ENCODE measurements at regions not wholly inside any gene's neighbourhood (a gene's known extent, or its start where the extent isn't known, plus 50 kb on each side); places are given as distances from the start of the nearest gene placed in this dataset.

DNA sequence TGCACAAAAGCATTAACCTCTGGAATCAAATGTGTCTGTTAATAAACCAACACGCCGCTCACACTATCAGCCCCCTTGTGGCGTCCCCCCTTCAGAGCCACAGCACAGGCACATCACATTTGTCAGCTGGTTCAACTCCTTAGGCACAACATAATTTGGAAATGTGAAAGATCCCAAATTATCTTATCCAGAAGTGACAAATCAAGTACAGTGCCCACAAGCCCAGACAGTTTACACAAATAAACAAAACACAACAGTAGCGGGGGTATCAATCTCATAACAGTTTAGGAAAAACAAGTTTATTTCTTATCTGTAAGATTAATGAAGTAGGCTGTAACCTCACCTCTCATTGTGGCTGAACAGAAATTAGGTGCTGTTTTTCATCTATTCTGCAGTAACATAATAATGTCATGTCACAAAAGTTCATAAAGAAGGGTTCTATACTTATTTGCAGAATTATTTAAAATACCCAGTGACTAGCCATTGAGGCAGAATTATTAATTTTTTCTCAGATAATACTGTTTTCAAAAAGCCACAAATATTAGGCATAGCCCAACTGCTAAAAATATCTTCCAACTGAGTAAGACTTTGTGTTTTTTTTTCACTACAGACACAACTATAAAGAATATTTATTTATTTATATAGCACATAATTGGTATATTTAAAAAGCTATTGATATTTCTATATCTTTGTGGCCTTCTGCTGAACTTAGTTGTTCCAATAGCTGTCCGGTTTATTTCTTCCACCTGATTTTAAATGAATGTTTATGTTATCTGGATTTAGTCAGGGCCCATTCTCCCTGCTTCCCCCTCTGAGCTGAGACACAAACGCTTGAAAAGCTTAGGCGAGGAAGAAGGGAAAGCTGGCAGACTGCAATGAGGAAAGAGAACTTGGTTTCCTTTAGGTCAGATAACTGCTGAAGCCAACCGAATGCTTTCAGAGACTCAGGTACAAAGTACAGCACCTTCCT is 214.7 kb downstream of the QDPR start:
- DNase-seq (ENCODE audit: low spot score): no peak

DNA sequence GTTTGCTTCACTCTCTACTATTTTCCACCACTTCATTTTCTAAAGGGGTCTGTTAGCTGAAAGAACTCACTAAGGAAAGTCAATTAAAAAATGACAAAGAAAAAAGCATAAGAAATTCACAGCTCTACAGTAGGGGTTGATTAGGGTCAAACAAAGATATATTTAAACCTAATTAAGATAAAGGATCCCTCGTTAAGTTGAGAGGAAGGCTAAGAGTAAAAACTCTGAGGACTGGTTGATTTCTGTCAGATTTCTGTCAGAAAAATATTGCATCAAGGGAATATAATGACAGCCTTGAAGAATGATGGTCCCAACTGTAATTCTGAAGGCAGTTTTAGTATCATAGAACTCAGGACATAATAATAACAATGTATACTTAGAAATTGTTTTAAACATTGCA is 218.0 kb downstream of the QDPR start:
- no peak for DNase-seq (ENCODE audit: low spot score)

DNA sequence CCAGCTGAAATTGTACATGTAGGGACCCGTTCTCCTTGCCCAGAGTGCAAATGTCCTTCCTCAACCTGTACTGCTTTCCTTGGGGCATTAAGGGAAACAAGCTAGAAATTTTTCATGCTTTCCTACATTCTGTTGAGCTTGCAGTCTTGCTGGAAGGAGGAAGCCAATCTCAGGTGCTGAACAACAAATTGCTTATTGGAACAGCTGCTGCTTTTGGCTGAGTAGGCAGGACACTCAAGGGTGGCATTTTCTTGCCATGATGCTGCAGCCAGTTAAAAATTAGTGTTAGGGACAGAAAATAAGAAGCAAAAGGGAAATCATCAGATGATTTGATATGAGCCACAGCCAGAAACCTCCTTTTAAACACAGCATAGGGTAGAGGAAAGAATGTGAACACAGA is 223.7 kb downstream of the QDPR start:
- DNase-seq (ENCODE audit: low spot score): no peak

DNA sequence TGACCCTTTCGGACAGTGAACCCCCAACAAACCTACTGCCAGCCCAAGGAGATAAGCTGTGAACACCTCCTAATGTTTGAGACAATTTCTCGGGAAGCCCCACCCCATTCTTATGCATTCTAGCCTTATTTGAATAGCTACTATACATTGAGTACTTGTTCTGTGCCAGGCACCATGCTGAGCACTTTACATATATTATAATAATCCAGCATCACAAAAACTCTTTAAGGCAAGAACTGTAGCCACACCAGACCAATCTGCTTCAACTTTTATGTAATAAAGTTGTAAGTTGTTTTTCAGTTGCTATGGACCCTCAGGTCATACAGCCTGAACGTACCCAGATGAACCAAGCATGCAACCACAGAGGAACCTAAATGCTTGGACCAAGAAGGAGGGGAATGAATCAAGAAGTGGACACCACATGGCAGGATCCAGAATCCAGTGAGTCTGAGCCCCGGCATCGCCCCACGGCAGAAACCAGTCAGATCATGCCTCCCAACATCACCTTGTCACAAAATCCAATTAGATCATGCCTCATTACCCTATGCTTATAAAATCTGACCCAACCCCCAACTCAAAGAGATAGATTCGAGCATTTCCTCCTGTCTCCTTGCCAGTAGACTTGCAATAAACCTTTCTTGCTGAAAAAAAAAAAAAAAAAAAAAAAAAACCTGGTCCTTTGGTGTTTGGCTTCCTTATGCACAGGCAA is 225.0 kb downstream of the QDPR start:
- DNase-seq (ENCODE audit: low spot score): no peak

DNA sequence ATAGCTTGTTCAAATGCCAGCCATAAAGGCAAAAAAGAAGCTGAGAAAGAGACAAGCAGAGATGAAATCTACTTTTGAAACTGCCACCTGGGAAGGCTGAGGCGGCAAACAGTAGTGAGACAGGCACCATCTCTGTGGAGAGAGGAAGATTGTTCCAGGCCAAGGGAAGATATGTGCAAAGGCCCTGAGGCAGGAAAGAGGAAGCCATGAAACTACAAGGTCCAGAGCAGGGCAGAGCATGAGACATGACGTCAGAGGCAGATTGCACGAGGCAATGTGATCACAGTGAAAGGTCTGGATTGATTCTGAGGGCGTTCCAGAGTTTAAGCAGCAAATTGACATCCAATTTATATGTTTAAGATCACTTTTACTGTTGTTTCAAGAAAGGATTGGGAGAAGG is 226.1 kb downstream of the QDPR start:
- DNase-seq (ENCODE audit: low spot score): no peak

GRCh38 chr4:17284323-17285175 is 227.3 kb downstream of the QDPR start:
- DNase-seq (ENCODE audit: low spot score): no peak

DNA sequence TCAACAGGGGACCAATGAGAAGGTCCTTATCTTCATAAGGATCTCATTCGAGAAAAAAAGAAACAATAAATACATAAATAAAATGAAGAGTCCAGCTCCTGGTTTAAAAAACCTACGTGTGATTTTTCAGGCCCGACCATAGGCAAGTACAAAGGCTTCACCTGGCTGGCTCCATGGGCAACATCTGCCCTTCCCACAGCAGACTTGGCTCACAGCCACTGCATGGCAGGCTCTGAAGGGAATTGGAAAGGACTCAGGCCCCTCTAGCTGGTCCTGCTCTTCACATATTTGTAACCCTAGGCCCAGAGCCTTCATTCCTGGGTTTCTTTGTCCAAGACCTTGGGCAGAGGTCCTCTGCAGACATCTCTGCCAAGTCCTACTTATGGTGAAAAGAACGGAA is 228.1 kb downstream of the QDPR start:
- DNase-seq (ENCODE audit: low spot score): no peak

DNA sequence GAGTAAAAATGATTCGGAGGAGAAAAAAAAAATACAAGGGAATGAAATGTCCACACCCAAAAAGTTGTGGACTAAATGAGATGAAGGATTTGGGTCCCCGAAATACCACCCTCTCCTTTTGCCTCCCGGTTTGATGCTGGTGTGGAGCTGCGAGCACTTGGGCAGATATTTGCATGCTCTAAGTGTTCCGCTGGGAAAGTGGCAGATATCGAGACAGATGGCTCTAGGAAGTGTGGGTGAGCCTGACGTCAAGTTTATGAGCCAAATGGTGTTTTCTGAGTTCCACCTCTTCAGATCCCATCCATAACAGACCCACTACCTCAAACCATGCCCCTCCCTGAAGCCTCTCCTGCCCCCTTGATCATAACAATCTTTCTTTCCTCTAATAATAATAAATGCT is 228.6 kb downstream of the QDPR start:
- DNase-seq (ENCODE audit: low spot score): no peak

DNA sequence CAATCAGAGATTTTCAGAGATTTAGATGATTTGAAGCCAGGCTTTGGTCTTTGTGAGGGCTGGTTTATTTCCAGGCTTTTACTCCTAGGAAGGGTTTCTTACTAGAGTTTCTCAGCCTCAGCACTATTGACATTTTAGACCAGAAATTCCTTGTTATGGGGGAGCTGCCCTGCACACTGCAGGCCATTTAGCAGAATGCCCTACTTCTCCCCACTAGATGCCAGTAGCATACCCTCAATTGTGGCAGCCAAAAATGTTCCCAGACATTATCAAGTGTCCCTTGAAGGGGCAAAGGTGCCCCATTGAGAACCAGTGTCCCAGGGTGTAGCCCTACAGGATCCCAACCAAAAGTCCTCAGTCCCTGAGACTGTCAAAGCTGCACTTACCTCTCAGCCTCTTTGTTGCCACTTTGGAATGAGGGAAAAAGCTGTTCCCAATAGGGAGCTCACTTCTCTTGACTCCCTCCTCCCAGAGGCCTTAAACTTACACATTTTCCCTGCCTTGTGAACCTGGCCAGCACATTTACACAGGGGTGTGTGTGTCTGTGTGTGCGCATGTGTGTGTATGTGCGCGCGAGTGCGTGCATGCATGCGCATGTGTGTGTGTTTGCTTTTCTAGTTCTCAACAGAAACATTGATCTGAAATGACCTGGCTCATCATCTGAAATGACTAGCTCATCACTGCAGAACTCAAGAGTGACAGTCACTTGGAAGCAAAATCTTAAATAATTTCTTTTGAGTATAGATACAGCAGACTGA is 231.4 kb downstream of the QDPR start:
- DNase-seq (ENCODE audit: low spot score): no peak

GRCh38 chr4:17276776-17277175 is 235.1 kb downstream of the QDPR start:
- DNase-seq (ENCODE audit: low spot score): peak; percentile 13

DNA sequence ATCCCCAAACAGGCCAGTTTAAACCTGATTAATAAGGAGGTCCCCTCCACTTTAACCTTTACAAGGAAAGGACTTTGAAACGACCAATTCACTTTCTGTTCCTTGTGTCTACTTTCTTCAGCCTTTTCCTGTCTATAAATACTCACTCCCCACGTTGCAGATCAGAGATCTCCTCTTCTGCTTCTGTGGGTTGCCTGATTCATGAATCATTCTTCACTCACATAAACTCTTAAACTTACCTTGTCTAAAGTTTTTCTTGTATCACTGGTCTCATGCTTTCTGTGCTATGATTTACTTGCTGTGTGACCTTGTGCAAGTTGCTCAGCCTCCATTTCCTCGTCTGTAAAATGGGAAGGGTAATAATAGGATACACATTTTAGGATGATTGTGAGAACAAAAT is 236.1 kb downstream of the QDPR start:
- no peak for DNase-seq (ENCODE audit: low spot score)

DNA sequence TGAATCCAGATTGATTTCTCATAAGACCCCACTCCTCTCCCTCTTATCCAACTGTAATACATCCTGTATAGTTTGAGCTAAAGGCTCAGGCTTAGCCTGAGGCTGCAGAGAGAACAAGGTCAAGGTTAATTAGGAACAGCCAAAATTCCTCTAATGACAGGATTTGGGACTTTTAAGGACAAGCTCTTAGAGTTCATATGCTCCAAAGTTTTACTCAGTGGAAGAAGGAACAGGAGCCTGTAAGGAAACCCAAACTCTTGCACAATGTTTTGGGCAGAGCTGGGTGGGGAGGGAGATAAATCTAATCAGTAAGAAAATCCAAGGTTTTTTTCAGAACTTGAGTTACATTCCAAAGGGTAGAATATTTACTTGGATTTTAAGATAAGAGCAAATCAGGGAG is 238.8 kb downstream of the QDPR start:
- DNase-seq (ENCODE audit: low spot score): no peak

- no peak for DNase-seq (ENCODE audit: low spot score)
Measured at GRCh38 chr4:17272154-17272553, 239.7 kb downstream of the QDPR start.

DNA sequence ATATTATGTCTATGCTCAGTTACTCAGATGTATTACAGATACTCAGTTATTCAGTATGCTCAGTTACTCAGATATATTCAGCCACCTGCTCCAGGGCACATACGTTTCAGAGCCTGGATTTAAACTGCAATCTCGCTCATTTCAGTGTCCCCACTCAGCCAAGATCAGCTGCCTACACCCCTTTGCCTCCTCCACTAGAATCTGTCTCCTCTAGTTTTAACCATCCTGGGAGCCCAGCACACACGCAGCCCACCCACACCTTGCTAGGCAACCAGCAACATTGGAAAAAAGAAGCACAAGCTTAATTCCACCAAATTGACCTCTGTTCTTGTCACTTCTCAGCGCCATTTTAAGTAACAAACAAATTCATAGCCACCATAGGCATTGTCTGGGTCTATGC is 246.2 kb downstream of the QDPR start:
- DNase-seq (ENCODE audit: low spot score): no peak

- no peak for DNase-seq (ENCODE audit: low spot score)
Measured at GRCh38 chr4:17265139-17265538, 246.8 kb downstream of the QDPR start.

- DNase-seq (ENCODE audit: low spot score): no peak
Measured at GRCh38 chr4:17260166-17260907, 251.6 kb downstream of the QDPR start.

DNA sequence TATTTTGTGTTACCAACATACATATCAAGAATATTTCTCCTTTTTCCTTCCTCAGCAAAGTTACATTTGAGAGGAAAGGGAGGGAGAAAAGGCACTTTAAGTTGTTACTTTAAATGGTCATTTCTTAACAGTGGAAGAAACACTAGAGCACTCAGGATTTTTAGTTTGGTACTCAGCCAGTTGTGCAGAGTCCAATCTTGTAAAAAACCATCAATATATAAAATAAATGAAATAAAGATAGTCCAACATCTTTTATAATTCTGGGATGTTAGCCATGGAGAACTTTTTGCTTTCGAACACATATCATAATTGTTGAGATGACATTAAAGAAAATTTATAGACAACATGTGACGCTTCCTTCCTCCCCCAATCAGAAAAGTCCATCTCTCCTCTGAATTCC is 253.8 kb downstream of the QDPR start:
- no peak for DNase-seq (ENCODE audit: low spot score)

DNA sequence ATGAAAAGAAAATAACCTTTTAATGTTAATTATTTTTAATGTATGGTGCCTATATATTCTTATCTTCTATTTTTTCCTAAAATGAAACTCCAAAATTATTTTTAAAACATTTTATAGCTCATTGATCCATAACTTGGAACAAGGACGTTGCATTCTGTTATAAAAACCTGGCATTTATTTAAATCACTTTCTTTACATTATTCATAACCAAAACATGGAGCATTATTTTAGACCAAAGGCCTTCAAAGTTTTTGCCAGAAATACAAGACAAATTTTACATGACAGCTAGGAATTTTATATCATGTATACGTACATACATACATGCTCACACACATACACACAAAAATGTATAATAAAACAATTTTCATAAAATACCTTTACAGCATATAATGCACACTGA is 259.8 kb downstream of the QDPR start:
- DNase-seq (ENCODE audit: low spot score): no peak

DNA sequence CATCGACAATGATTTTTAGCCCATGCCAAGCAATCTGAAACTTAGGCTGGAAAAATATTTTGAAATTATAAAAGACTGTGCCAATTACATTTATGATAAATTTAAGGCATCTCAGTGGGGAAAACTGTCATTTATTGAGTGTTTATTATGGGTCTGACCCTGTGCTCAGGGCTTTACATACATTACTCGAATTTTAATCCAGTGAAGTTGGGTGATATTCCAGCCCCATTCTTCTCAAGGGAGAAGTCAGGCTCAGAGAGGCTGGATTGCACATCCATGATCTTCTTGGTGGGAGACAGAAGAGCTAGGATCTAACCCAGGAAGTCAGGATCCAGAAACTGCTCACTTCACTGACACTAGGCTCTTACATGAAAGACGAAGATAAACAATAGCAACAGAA is 260.8 kb downstream of the QDPR start:
- no peak for DNase-seq (ENCODE audit: low spot score)

DNA sequence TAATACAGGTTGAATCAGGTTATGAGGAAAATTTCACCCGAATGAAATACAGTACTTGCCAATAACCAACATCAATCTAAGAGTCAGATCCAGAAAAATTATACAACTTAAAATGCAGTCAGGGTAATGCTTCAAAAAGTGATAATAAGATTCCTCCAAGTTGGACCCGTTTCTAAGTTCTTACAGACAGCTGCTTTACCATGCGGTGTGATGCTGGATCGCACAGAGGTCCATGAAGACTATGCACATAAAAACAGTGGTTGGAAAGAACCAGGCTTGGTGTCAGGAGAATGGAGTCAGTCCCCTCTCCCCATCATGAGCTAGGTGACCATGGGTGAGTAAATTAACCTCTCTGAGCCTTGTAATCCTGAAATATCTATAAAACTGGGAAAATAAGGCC is 261.3 kb downstream of the QDPR start:
- DNase-seq (ENCODE audit: low spot score): no peak

DNA sequence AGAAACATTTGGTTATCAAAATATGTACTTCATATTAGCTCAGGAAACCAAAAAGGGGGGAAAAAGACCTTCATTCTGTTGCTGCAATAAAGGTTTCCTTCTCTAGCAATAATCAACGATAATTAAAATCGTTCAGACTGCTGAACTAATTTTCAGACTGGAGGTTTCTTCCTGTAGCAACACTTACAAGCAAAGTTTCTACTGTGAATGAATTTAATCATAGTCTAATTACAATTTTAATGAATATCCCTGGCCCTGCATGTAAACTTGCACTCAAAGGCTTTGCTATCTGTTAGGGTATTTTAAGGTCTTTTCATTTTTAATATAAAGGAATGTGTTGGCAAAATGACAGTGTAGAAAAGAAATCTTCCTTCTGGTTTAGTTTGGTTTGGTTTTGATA is 265.2 kb downstream of the QDPR start:
- DNase-seq (ENCODE audit: low spot score): no peak

All from mucosa of gallbladder (tissue), 1 donor.